H9 (cell line): ENCODE measurements at regions not wholly inside any gene's neighbourhood (a gene's known extent, or its start where the extent isn't known, plus 50 kb on each side); places are given as distances from the start of the nearest gene placed in this dataset.

Source experiments
- DNase-seq: peaks from one replicate; pipeline ENCODE4 v3.0.0-alpha.2; 2017
- H2AFZ ChIP-seq: one replicate; pipeline ENCODE4 v1.6.1; 2013; ENCODE audit warnings: mild to moderate bottlenecking, low read length, control low read depth, moderate library complexity
- H2AK5ac ChIP-seq: 2 replicates; pipeline ENCODE4 v1.6.1; 2013; ENCODE audit warnings: low read length, control low read depth, mixed read lengths; ENCODE audit not compliant: insufficient read length
- H2BK120ac ChIP-seq: one replicate; pipeline ENCODE4 v1.6.1; 2013; ENCODE audit warnings: low read depth, mild to moderate bottlenecking, low read length, control low read depth, inconsistent platforms; ENCODE audit not compliant: poor library complexity, severe bottlenecking
- H2BK12ac ChIP-seq: 2 replicates; pipeline ENCODE4 v1.6.1; 2013; ENCODE audit warnings: low read length, control low read depth, mixed read lengths, low read depth; ENCODE audit not compliant: insufficient read length
- H2BK15ac ChIP-seq: 2 replicates; pipeline ENCODE4 v1.6.1; 2013; ENCODE audit warnings: low read depth, low read length, control low read depth
- H2BK20ac ChIP-seq: one replicate; pipeline ENCODE4 v1.6.1; 2013; ENCODE audit warnings: low read depth, mild to moderate bottlenecking, low read length, control low read depth, inconsistent platforms; ENCODE audit not compliant: poor library complexity, severe bottlenecking
- H2BK5ac ChIP-seq: 2 replicates; pipeline ENCODE4 v1.6.1; 2013; ENCODE audit warnings: low read length, control low read depth, mixed read lengths; ENCODE audit not compliant: insufficient read length
- H3K14ac ChIP-seq: 2 replicates; pipeline ENCODE4 v1.6.1; 2013; ENCODE audit warnings: low read length, control low read depth; ENCODE audit not compliant: insufficient read depth
- H3K18ac ChIP-seq: 2 replicates; pipeline ENCODE4 v1.6.1; 2013; ENCODE audit warnings: low read depth, mild to moderate bottlenecking, mixed read lengths, low read length, control low read depth; ENCODE audit not compliant: insufficient read length
- H3K23ac ChIP-seq: 2 replicates; pipeline ENCODE4 v1.6.1; 2013; ENCODE audit warnings: low read length, control low read depth, mixed read lengths, low read depth; ENCODE audit not compliant: insufficient read length
- H3K23me2 ChIP-seq: 2 replicates; pipeline ENCODE4 v1.6.1; 2013; ENCODE audit warnings: low read depth, mild to moderate bottlenecking, mixed read lengths, low read length, control low read depth; ENCODE audit not compliant: insufficient read length, poor library complexity, severe bottlenecking
- H3K27ac ChIP-seq: 2 replicates; pipeline ENCODE4 v1.5.1; 2013; ENCODE audit warnings: low read length, control low read depth, mixed read lengths, low read depth; ENCODE audit not compliant: insufficient read length
- H3K27me3 ChIP-seq: 2 replicates; pipeline ENCODE4 v1.6.1; 2013; ENCODE audit warnings: low read length, control low read depth, inconsistent platforms; ENCODE audit not compliant: insufficient read depth
- H3K4ac ChIP-seq: 2 replicates; pipeline ENCODE4 v1.6.1; 2013; ENCODE audit warnings: low read depth, mild to moderate bottlenecking, control low read depth, inconsistent platforms, low read length, moderate library complexity
- H3K4me1 ChIP-seq: 2 replicates; pipeline ENCODE4 v1.6.1; 2013; ENCODE audit warnings: low read length, control low read depth, inconsistent platforms; ENCODE audit not compliant: insufficient read depth
- H3K4me2 ChIP-seq: 2 replicates; pipeline ENCODE4 v1.6.1; 2013; ENCODE audit warnings: low read length, control low read depth, mixed read lengths; ENCODE audit not compliant: insufficient read length, insufficient read depth
- H3K56ac ChIP-seq: 2 replicates; pipeline ENCODE4 v1.6.1; 2013; ENCODE audit warnings: low read depth, mild to moderate bottlenecking, mixed read lengths, low read length, control low read depth; ENCODE audit not compliant: insufficient read length
- H3K79me1 ChIP-seq: 2 replicates; pipeline ENCODE4 v1.6.1; 2013; ENCODE audit warnings: low read depth, mild to moderate bottlenecking, moderate library complexity, low read length, control low read depth, inconsistent platforms; ENCODE audit not compliant: insufficient read depth, poor library complexity, severe bottlenecking
- H3K79me2 ChIP-seq: 2 replicates; pipeline ENCODE4 v1.6.1; 2013; ENCODE audit warnings: low read length, control low read depth, inconsistent platforms; ENCODE audit not compliant: insufficient read depth
- H3K9ac ChIP-seq: 2 replicates; pipeline ENCODE4 v1.6.1; 2013; ENCODE audit warnings: low read length, control low read depth, mixed read lengths; ENCODE audit not compliant: insufficient read length; ENCODE audit errors: extremely low read depth
- H3K9me3 ChIP-seq: one replicate; pipeline ENCODE4 v1.6.1; 2013; ENCODE audit warnings: low read depth, low read length, inconsistent platforms; ENCODE audit not compliant: control insufficient read depth
- H3T11ph ChIP-seq: one replicate; pipeline ENCODE4 v1.6.1; 2013; ENCODE audit warnings: mild to moderate bottlenecking, low read length, control low read depth, inconsistent platforms
- H4K20me1 ChIP-seq: one replicate; pipeline ENCODE4 v1.6.1; 2013; ENCODE audit not compliant: control insufficient read depth, insufficient read length, insufficient read depth
- H4K5ac ChIP-seq: 2 replicates; pipeline ENCODE4 v1.6.1; 2013; ENCODE audit warnings: low read depth, mild to moderate bottlenecking, mixed read lengths, low read length, control low read depth; ENCODE audit not compliant: insufficient read length
- H4K8ac ChIP-seq: replicated peaks from 2 replicates; pipeline ENCODE4 v1.6.1; 2013; ENCODE audit warnings: low read length, control low read depth, mixed read lengths, low read depth; ENCODE audit not compliant: insufficient read length
- H4K91ac ChIP-seq: 2 replicates; pipeline ENCODE4 v1.6.1; 2013; ENCODE audit warnings: low read depth, mild to moderate bottlenecking, moderate library complexity, mixed read lengths, low read length, control low read depth; ENCODE audit not compliant: insufficient read length
- H3K27ac Mint-ChIP-seq, 3 experiments: 2 replicates in 2 of 3; 3 replicates in 1 of 3; pipeline ENCODE4 v1.8.0; 2020 to 2021; ENCODE audit warnings: mixed read lengths in 3 of 3, mild to moderate bottlenecking in 1 of 3, moderate library complexity in 1 of 3
- H3K27me3 Mint-ChIP-seq: 2 replicates; pipeline ENCODE4 v1.8.0; 2021; ENCODE audit warnings: low read depth, mild to moderate bottlenecking, moderate library complexity, mixed read lengths
- H3K36me3 Mint-ChIP-seq, 3 experiments: 2 replicates in 2 of 3; 3 replicates in 1 of 3; pipeline ENCODE4 v1.8.0; 2020 to 2021; ENCODE audit warnings: low read depth in 3 of 3, mixed read lengths in 3 of 3; ENCODE audit not compliant: insufficient read depth in 1 of 3
- H3K4me1 Mint-ChIP-seq, 2 experiments: 2 replicates each; pipeline ENCODE4 v1.8.0; 2020; ENCODE audit warnings: mixed read lengths in 2 of 2
- H3K4me3 Mint-ChIP-seq, 2 experiments: 2 replicates in 1 of 2; 3 replicates in 1 of 2; pipeline ENCODE4 v1.8.0; 2020 to 2021; ENCODE audit warnings: mild to moderate bottlenecking in 2 of 2, mixed read lengths in 2 of 2, moderate library complexity in 1 of 2
- H3K9me3 Mint-ChIP-seq, 2 experiments: 2 replicates in 1 of 2; 3 replicates in 1 of 2; pipeline ENCODE4 v1.8.0; 2020; ENCODE audit warnings: mild to moderate bottlenecking in 2 of 2, mixed read lengths in 2 of 2, moderate library complexity in 1 of 2
- CTCF ChIP-seq: fragments of 200-600 bp; sonication (generic); conservative IDR thresholded peaks from 3 replicates; pipeline ENCODE4 v1.8.0; 2021; ENCODE audit warnings: antibody characterized with exemption, mild to moderate bottlenecking
- WGBS: extraction: QIAGEN DNeasy Blood & Tissue Kit; methylation state at CpG from one replicate; pipeline ENCODE4 v1.1.7; 2013; ENCODE audit warnings: missing lambda C conversion rate, low lambda C conversion rate, mixed read lengths; ENCODE audit not compliant: insufficient read length; ENCODE audit errors: extremely low coverage; 5-methylcytosine and 5-hydroxymethylcytosine counted together

DNA sequence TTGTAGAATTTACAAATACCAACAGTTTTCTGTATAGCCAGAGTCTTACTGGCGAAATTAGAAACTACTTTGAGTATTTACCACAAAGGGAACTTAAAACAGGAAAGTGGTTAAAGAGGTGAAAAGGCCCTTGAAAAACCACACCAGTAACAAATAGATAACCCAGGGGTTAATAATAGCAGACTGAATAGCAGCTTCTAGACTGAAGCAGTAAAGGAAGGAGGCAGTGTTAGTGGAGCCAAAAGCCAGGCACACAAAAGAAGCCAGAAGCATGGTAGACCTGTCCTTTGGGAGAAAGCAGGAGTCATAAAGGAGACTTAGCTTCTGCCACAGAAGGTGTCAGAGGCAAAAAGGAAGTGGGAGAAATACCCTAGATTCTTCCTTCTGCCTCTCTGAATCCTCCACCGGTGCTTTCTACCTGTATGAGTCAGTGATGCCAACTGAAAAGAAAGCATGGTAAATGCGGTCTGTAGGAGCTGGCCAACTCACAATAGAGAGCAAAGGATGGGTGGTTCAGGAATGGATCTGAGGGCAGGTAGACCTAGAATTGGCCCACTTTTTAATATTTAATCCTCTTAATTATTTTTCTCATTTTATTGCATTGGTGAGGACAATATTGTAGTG lies 97.3 kb downstream of the ARL6IP6 start:
- Histone ChIP-seq H3K4me2 (no peak overlapping the region), H3K56ac (no peak overlapping the region), H3K79me1 (no peaks in the 10 kb centered on the region), H2BK120ac (no peak overlapping the region), H3K9ac (no peak overlapping the region), H3K4ac (no peak overlapping the region), H3K23ac (no peak overlapping the region), H2BK5ac (no peak overlapping the region), H4K20me1 (no peaks in the 10 kb centered on the region), H2AFZ (no peak overlapping the region), H2AK5ac (no peak overlapping the region), H3K23me2 (no peaks in the 10 kb centered on the region), H3K4me1 (no peaks in the 10 kb centered on the region), H3K18ac (no peak overlapping the region), H3K27me3 (no peaks in the 10 kb centered on the region), H3K9me3 (no peaks in the 10 kb centered on the region), H2BK12ac (no peak overlapping the region), H2BK20ac (no peak overlapping the region), H4K8ac (no peak overlapping the region), H3K27ac (no peak overlapping the region), H4K91ac (no peak overlapping the region), H4K5ac (no peak overlapping the region), H3K79me2 (no peaks in the 10 kb centered on the region), H3T11ph (no peak overlapping the region), H2BK15ac (no peak overlapping the region), H3K14ac (no peak overlapping the region)
- H3K27ac Mint-ChIP-seq, result no peak overlapping the region
- WGBS, result no CpG with 5 or more reads among the region's 3 CpGs
- peaks cover 7 to 17% of the 10 kb centered on the region in 2 experiments for H3K9me3 Mint-ChIP-seq
- no peak overlapping the region for H3K4me3 Mint-ChIP-seq
- H3K36me3 Mint-ChIP-seq, result peaks cover 0 to 5% (median 0%) of the 10 kb centered on the region in 3 experiments; a peak in 1 of 7 replicates
- DNase-seq, result no peak
- H3K27me3 Mint-ChIP-seq, result no peaks in the 10 kb centered on the region
- no peaks in the 10 kb centered on the region for H3K4me1 Mint-ChIP-seq
- no peak for TF ChIP-seq CTCF
